ENCODE measurements at regions not wholly inside any gene's neighbourhood (a gene's known extent, or its start where the extent isn't known, plus 50 kb on each side); places are given as distances from the start of the nearest gene placed in this dataset.

GRCh38 chrX:1045680-1046314 lies 166.7 kb downstream of the CRLF2 start:
- POLR2A ChIA-PET (ENCODE audit: unreplicated experiment) = no interaction called here
- no peak overlapping the region for H2AK5ac ChIP-seq (ENCODE audit: low read depth, low read length)
- no peaks in the 10 kb centered on the region for H3K4me1 ChIP-seq (ENCODE audit: control insufficient read depth, insufficient read depth, low read length)
- intact Hi-C loops (cut with micrococcal nuclease) = no loop called here
- H2BK120ac ChIP-seq (ENCODE audit: low read depth, low read length) = no peak overlapping the region
- H3K27ac ChIP-seq (ENCODE audit: insufficient read depth, low read length) = no peak overlapping the region
- WGBS, 2 experiments (ENCODE audit: extremely low coverage in 2 of 2, insufficient read length in 1 of 2) = no CpG with 5 or more reads among the region's 9 CpGs
- H3K23ac ChIP-seq (ENCODE audit: low read depth, low read length) = no peak overlapping the region
- no peak for DNase-seq
- no peak overlapping the region for H3K18ac ChIP-seq (ENCODE audit: low read depth, low read length)
- no peak overlapping the region for H3K4ac ChIP-seq (ENCODE audit: low read depth, low read length)
- H3K27me3 ChIP-seq (ENCODE audit: control insufficient read depth, insufficient read depth, low read length) = no peaks in the 10 kb centered on the region
- no peak overlapping the region for H3K4me3 ChIP-seq (ENCODE audit: insufficient read depth, low read depth, low read length)
- CTCF ChIA-PET = no interaction called here
- TF ChIP-seq NFE2L2 (IDR thresholded peaks at IDR 0.05; ENCODE audit: low read depth, low read length) (no peak), RFX5 (IDR thresholded peaks at IDR 0.05; ENCODE audit: low read depth, low read length) (no peak), MAFK (IDR thresholded peaks at IDR 0.05; ENCODE audit: low read depth, low read length) (no peak), RAD21 (IDR thresholded peaks at IDR 0.05; ENCODE audit: low read length) (no peak), CTCF (conservative IDR thresholded peaks at IDR 0.05; ENCODE audit: low read depth, low read length) (no peak), MXI1 (IDR thresholded peaks at IDR 0.05; ENCODE audit: borderline replicate concordance, low read depth, low read length) (no peak), CHD1 (IDR thresholded peaks at IDR 0.05; ENCODE audit: low read depth, low read length) (no peak), BHLHE40 (IDR thresholded peaks at IDR 0.05; ENCODE audit: low read depth, low read length) (no peak), MAZ (IDR thresholded peaks at IDR 0.05; ENCODE audit: borderline replicate concordance, low read depth, low read length) (no peak), RCOR1 (IDR thresholded peaks at IDR 0.05; ENCODE audit: insufficient replicate concordance, low read length) (no peak), POLR2A (IDR thresholded peaks at IDR 0.05; ENCODE audit: low read depth, low read length) (no peak), CEBPB (IDR thresholded peaks at IDR 0.05; ENCODE audit: low read depth, low read length) (no peak)
- TF ChIP-seq, protein P1, sequence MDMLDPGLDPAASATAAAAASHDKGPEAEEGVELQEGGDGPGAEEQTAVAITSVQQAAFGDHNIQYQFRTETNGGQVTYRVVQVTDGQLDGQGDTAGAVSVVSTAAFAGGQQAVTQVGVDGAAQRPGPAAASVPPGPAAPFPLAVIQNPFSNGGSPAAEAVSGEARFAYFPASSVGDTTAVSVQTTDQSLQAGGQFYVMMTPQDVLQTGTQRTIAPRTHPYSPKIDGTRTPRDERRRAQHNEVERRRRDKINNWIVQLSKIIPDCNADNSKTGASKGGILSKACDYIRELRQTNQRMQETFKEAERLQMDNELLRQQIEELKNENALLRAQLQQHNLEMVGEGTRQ (IDR thresholded peaks at IDR 0.05; ENCODE audit: low read depth, low read length) = no peak
- TF ChIP-seq, protein P2, sequence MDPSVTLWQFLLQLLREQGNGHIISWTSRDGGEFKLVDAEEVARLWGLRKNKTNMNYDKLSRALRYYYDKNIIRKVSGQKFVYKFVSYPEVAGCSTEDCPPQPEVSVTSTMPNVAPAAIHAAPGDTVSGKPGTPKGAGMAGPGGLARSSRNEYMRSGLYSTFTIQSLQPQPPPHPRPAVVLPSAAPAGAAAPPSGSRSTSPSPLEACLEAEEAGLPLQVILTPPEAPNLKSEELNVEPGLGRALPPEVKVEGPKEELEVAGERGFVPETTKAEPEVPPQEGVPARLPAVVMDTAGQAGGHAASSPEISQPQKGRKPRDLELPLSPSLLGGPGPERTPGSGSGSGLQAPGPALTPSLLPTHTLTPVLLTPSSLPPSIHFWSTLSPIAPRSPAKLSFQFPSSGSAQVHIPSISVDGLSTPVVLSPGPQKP (IDR thresholded peaks at IDR 0.05; ENCODE audit: borderline replicate concordance, low read depth, low read length) = no peak
- H4K8ac ChIP-seq (ENCODE audit: low read depth in 2 of 2, low read length in 2 of 2) = no peak overlapping the region
- H2AK9ac ChIP-seq (replicated peaks; ENCODE audit: low read depth, low read length, poor library complexity) = no peak overlapping the region
- no peak overlapping the region for H2BK20ac ChIP-seq (ENCODE audit: low read depth, low read length)
- H4K5ac ChIP-seq (ENCODE audit: low read depth, low read length) = no peak overlapping the region
- no TSS peak for BruUV-seq (replicated peaks)
- H3K9me1 ChIP-seq (ENCODE audit: insufficient read depth, low read length) = no peaks in the 10 kb centered on the region
- no peak overlapping the region for H3K14ac ChIP-seq (replicated peaks; ENCODE audit: low read depth, low read length)
- H3K79me1 ChIP-seq (ENCODE audit: low read depth in 1 of 2, low read length in 2 of 2) = no peaks in the 10 kb centered on the region
- H3K4me2 ChIP-seq (ENCODE audit: low read depth, low read length) = no peak overlapping the region
- no peak overlapping the region for H2BK5ac ChIP-seq (ENCODE audit: low read depth, low read length, poor library complexity, severe bottlenecking)
- in situ Hi-C loops (cut with MboI; ENCODE audit: low sequenced_read_pairs) = no loop called here
- no peak overlapping the region for H3K9ac ChIP-seq (ENCODE audit: low read depth, low read length)
- H4K20me1 ChIP-seq (ENCODE audit: insufficient read depth, low read length) = no peaks in the 10 kb centered on the region
- H2BK15ac ChIP-seq (ENCODE audit: low read depth, low read length) = no peak overlapping the region
- no peaks in the 10 kb centered on the region for H3K36me3 ChIP-seq (ENCODE audit: control insufficient read depth, insufficient read depth, low read length)
- dilution Hi-C loops (cut with HindIII; ENCODE audit: low sequenced_read_pairs, unreplicated experiment) = no loop called here
- H4K91ac ChIP-seq (ENCODE audit: insufficient read depth, low read depth, low read length) = no peak overlapping the region
- H3K56ac ChIP-seq (ENCODE audit: extremely low read depth, insufficient read depth, low read length) = no peak overlapping the region
- H3K9me3 ChIP-seq (ENCODE audit: control insufficient read depth, insufficient read depth, low read length) = peaks cover 33% of the 10 kb centered on the region
- no peak for ATAC-seq (ENCODE audit: low read depth)
- no peak overlapping the region for H2AFZ ChIP-seq (replicated peaks; ENCODE audit: low read length, poor library complexity)
